ENCODE measurements at regions not wholly inside any gene's neighbourhood (a gene's known extent, or its start where the extent isn't known, plus 50 kb on each side); places are given as distances from the start of the nearest gene placed in this dataset.

GRCh38 chr2:145689277-145689676, 1169.4 kb upstream of the ZEB2 start:
- no peak for DNase-seq (ENCODE audit: low read depth)

GRCh38 chr2:145688156-145688555, 1168.2 kb upstream of the ZEB2 start:
- no peak for DNase-seq (ENCODE audit: low read depth)

GRCh38 chr2:145687442-145688134, 1167.7 kb upstream of the ZEB2 start:
- DNase-seq (ENCODE audit: low read depth), result no peak

GRCh38 chr2:145685383-145686050, 1165.6 kb upstream of the ZEB2 start:
- DNase-seq (ENCODE audit: low read depth), result no peak

GRCh38 chr2:145682546-145683157, 1162.7 kb upstream of the ZEB2 start:
- no peak for DNase-seq (ENCODE audit: low read depth)

- no peak for DNase-seq (ENCODE audit: low read depth)
These were observed 1160.4 kb upstream of the ZEB2 start for GRCh38 chr2:145680276-145680675.

GRCh38 chr2:145677371-145677770, 1157.5 kb upstream of the ZEB2 start:
- DNase-seq (ENCODE audit: low read depth), result no peak

- DNase-seq (ENCODE audit: low read depth), result no peak
These were observed 1154.8 kb upstream of the ZEB2 start for GRCh38 chr2:145674705-145675104.

GRCh38 chr2:145669301-145669700, 1149.4 kb upstream of the ZEB2 start:
- no peak for DNase-seq (ENCODE audit: low read depth)

- no peak for DNase-seq (ENCODE audit: low read depth)
These were observed 1146.6 kb upstream of the ZEB2 start for GRCh38 chr2:145666552-145666951.

- no peak for DNase-seq (ENCODE audit: low read depth)
These were observed 1137.3 kb upstream of the ZEB2 start for GRCh38 chr2:145657265-145657664.

- no peak for DNase-seq (ENCODE audit: low read depth)
These were observed 1135.3 kb upstream of the ZEB2 start for GRCh38 chr2:145655165-145655765.

GRCh38 chr2:145654746-145655145, 1134.8 kb upstream of the ZEB2 start:
- no peak for DNase-seq (ENCODE audit: low read depth)

GRCh38 chr2:145654156-145654555, 1134.2 kb upstream of the ZEB2 start:
- no peak for DNase-seq (ENCODE audit: low read depth)

GRCh38 chr2:145653553-145653952, 1133.6 kb upstream of the ZEB2 start:
- no peak for DNase-seq (ENCODE audit: low read depth)

GRCh38 chr2:145652571-145653545, 1132.9 kb upstream of the ZEB2 start:
- peak; percentile 83 for DNase-seq (ENCODE audit: low read depth)

- no peak for DNase-seq (ENCODE audit: low read depth)
These were observed 1132.1 kb upstream of the ZEB2 start for GRCh38 chr2:145652036-145652435.

- DNase-seq (ENCODE audit: low read depth), result no peak
These were observed 1130.3 kb upstream of the ZEB2 start for GRCh38 chr2:145650226-145650625.

GRCh38 chr2:145649061-145649460, 1129.1 kb upstream of the ZEB2 start:
- DNase-seq (ENCODE audit: low read depth), result no peak

GRCh38 chr2:145644820-145645302, 1124.9 kb upstream of the ZEB2 start:
- no peak for DNase-seq (ENCODE audit: low read depth)

- DNase-seq (ENCODE audit: low read depth), result no peak
These were observed 1118.8 kb upstream of the ZEB2 start for GRCh38 chr2:145638675-145639074.
